ENCODE measurements at regions not wholly inside any gene's neighbourhood (a gene's known extent, or its start where the extent isn't known, plus 50 kb on each side); places are given as distances from the start of the nearest gene placed in this dataset.

DNA sequence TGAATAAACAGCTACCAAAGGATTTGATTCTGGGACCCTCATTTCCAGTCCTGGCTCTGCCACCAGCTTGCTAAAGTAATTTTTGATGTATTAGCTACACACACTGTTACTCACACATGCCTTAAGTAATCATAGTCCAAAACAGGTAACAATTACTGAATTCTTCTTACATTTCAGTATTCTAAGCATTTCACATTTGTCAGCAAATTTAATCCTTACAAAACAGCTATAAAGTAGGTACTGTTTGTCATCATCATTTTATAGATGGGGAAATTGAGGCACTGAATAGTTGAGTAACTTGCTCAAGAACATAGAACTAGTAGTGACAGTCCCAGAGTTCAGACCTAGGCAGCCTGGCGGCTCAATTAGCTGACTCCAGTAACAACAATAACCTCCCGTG, 272.6 kb downstream of the QKI start:
- TF ChIP-seq, protein P1, sequence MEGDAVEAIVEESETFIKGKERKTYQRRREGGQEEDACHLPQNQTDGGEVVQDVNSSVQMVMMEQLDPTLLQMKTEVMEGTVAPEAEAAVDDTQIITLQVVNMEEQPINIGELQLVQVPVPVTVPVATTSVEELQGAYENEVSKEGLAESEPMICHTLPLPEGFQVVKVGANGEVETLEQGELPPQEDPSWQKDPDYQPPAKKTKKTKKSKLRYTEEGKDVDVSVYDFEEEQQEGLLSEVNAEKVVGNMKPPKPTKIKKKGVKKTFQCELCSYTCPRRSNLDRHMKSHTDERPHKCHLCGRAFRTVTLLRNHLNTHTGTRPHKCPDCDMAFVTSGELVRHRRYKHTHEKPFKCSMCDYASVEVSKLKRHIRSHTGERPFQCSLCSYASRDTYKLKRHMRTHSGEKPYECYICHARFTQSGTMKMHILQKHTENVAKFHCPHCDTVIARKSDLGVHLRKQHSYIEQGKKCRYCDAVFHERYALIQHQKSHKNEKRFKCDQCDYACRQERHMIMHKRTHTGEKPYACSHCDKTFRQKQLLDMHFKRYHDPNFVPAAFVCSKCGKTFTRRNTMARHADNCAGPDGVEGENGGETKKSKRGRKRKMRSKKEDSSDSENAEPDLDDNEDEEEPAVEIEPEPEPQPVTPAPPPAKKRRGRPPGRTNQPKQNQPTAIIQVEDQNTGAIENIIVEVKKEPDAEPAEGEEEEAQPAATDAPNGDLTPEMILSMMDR (IDR thresholded peaks at IDR 0.05; ENCODE audit: insufficient read depth, missing control alignments), result no peak
- FAIRE-seq (no peak), DNase-seq (ENCODE audit: insufficient read length, low spot score) (no peak)

DNA sequence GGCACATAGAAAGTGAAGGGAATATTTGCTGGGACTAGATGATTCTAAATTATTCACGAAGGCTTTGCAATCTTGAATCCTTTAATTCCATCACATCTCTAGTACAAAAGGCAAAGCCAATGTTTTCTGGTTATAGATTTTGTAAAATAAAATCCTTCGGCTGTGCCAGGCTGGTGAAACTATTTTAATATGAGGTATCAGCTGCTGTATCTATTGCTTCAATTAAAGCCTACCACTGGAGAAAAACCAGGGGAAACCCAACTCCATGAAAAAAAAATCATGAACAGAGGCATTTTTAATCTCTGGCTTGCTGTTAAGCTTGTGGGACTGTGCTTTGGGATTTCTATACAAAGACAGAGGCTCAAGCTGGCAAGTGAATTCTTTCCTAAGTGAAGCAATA, 271.8 kb downstream of the QKI start:
- FAIRE-seq (no peak), DNase-seq (ENCODE audit: insufficient read length, low spot score) (no peak)
- TF ChIP-seq, protein P1 (IDR thresholded peaks at IDR 0.05; ENCODE audit: insufficient read depth, missing control alignments), result no peak

DNA sequence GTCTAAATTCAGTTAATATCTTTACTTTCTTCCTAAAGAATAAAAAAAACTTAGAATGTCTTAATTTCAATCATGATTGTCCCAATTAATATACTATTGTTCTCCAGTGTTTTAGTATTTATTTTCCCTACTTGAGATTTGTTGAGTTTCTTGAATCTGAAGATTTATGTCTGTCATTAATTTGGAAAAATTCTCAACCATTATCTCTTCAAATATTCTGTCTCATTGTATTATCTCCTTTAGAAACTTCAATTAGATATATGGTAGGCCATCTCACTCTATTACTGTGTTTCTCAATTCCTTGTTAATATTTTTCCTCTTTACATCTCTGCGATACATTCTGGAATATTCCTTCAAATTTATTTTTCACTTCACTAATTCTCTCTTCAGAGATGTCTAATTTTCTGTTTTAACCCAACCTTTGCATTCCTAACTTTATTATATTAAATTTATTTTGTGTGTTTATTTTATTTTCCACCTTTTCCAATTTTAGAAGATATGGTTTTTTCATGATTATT, 268.6 kb downstream of the QKI start:
- DNase-seq (ENCODE audit: insufficient read length, low spot score) (no peak), FAIRE-seq (no peak)
- TF ChIP-seq, protein P1 (IDR thresholded peaks at IDR 0.05; ENCODE audit: insufficient read depth, missing control alignments), result no peak

DNA sequence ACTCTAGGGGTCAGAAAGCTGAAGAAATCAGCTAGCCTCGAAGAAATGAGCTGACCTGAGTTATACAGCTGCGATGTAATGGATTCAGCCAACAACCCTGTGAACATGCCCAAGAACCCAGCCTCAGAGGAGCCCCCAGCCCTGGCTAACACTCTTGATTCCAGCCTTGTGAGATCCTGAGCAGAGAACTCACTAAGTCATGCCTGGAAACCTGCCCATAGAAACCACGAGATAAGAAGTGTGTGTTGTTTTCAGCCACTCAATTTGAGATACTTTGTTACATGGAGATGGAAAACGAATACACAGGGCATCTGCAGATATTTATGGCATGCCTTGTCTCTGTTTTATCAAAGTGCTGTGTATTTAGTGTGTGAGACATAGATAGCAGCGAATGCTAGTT, 265.2 kb downstream of the QKI start:
- FAIRE-seq (no peak), DNase-seq (ENCODE audit: insufficient read length, low spot score) (no peak)
- TF ChIP-seq, protein P1 (IDR thresholded peaks at IDR 0.05; ENCODE audit: insufficient read depth, missing control alignments), result no peak

DNA sequence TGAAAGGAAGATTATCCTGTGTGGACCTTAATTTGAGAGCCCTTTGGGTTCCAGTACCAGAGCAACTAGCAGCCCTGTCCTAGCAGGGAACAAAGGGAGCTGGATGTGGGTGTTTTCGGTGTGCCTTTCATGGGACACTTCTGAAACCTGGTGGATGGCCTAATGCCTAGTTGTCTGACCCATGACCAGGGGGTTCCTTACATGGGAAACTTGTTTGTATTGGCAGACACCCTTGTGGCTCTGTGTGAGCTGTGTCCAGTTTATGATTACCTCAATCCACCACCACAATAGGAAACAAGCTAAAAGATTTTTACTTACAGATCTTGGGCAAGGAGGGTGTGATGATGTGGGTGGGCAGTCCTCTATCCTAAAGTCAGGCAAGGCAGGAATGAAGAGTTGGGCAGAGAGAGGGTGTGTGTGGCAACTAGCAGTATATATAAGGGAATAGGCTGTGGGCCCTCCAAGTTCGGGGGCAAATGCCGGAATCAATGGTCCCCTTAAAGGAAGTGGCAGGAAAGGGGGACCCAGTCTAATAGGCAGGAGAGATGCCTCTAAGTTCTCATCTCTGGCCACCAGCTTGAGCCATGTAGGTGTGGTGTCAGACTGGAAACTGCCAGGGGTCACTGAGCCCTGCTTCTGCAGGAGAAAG, 264.6 kb downstream of the QKI start:
- DNase-seq (ENCODE audit: insufficient read length, low spot score), result no peak
- TF ChIP-seq, protein P1 (IDR thresholded peaks at IDR 0.05; ENCODE audit: insufficient read depth, missing control alignments), result no peak
- FAIRE-seq, result no peak

DNA sequence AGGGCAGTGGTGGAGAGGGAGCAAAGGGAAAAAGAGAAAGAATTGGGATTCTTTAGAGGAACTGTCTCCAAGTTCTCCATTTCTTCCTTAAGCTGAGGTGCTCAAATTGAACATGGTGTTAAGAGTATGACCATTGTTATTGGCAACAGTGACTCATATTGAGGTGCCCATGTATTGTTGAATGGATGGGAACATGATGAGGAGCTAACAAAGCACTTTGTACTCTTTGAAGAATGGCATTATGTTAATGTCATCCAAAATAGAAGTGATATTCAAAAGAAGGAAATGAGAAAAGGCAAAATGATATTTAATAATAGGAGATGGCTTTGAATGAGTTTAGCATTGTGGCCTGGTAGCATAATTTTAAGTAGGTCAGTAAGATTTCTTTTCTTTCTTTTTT, 261.1 kb downstream of the QKI start:
- FAIRE-seq, result no peak
- TF ChIP-seq, protein P1 (IDR thresholded peaks at IDR 0.05; ENCODE audit: insufficient read depth, missing control alignments), result no peak
- DNase-seq (ENCODE audit: insufficient read length, low spot score), result no peak

DNA sequence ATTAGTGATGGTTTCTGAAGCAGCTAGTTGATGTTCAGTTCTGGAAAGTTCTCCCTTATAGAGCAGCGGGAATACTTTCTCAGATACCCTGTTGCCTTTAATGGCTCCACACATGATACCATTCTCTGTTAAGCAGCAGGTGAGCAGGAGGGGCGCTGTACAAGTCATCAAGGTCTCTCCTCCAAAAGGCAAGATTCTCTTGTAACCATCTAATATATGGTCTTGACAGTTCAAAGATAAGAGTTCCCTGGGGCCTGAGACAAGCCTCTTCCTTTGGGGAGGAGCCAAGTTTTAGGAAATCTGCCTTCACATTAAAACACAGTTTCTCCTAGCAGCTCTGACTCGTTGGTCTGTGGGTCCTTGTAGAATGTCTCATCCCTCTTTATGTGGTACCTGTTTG, 258.2 kb downstream of the QKI start:
- FAIRE-seq, result no peak
- no peak for DNase-seq (ENCODE audit: insufficient read length, low spot score)
- TF ChIP-seq, protein P1 (IDR thresholded peaks at IDR 0.05; ENCODE audit: insufficient read depth, missing control alignments), result no peak
